ELR (cell line): ENCODE measurements at regions not wholly inside any gene's neighbourhood (a gene's known extent, or its start where the extent isn't known, plus 50 kb on each side); places are given as distances from the start of the nearest gene placed in this dataset.
A peak's percentile ranks its signal among the peaks of the same experiment; 100 is the strongest.
"Not testable (repeated sequence)": the region's sequence is repeated elsewhere in the genome, so short reads cannot be mapped to it uniquely, and the experiment has no call there.

Source experiments
- DNase-seq: peaks from one replicate; pipeline ENCODE4 v3.0.0-alpha.2; 2015; ENCODE audit warnings: low read depth

DNA sequence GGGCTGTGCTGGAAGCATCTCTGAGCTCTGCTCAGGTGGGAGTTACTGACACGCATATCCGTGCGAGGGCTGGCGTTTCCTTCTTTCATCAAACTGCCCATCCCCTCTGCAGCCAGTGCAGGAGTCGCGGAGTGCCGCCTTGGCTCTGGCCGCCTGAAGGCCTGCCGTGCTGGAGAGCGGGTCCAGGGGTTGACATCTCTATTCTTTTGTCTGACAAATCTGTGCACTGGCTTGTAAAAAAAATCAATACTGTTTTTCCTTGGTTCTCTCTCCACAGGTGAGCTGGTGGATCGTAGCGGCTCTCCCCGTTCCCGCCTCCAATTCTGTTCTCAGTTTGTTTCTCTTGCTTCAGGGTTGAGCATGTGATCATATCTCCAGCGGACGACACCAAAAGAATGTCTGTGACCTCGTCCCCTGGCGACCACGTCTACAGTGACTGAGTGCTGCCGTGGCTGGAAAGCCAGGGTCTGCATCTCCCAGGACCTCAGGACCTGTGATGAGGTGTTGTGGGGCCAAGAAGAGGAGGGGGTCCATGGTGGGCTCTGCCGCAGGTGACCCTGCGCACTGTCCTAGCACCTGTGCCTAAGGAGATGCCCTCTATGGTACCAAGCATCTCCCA, 214.3 kb upstream of the IRX4 start:
- DNase-seq: no peak

DNA sequence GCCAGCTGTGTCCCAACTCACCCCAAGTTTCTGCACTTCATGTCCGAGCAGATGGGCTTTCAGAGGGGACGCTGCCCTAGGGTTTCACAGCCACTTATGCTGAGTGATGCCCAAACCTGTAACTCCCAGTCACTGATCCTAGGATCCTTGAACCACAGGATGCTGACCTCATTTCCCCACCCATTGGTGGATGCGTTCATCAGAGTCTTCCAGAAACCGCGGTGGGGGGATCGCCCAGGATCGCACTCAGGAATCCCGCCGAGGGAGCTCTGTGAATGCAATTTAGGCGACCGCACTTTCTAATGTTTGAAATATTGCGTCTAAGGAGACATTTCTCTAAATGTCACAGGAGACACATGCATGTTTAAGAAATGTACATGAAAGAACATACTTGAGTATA, 212.3 kb upstream of the IRX4 start:
- DNase-seq: no peak

DNA sequence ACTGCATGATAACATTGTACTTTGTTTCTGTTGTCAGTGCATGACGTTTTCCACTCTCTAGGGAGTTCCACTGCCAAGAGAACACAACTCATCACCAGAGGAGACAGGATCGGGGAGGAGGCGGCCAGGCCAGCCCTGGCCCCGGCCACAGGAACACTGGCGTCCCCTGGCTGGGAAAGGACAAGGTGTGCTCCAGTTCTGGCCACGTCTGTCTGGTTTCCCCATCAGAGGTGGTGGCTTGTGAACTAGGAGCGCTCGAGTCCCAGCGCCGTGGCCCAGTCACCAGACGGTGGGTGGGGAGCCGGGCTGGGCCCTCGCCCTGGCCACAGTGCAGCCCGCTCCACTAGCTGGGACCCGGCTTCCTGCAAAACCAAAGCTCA, 211.9 kb upstream of the IRX4 start:
- no peak for DNase-seq

DNA sequence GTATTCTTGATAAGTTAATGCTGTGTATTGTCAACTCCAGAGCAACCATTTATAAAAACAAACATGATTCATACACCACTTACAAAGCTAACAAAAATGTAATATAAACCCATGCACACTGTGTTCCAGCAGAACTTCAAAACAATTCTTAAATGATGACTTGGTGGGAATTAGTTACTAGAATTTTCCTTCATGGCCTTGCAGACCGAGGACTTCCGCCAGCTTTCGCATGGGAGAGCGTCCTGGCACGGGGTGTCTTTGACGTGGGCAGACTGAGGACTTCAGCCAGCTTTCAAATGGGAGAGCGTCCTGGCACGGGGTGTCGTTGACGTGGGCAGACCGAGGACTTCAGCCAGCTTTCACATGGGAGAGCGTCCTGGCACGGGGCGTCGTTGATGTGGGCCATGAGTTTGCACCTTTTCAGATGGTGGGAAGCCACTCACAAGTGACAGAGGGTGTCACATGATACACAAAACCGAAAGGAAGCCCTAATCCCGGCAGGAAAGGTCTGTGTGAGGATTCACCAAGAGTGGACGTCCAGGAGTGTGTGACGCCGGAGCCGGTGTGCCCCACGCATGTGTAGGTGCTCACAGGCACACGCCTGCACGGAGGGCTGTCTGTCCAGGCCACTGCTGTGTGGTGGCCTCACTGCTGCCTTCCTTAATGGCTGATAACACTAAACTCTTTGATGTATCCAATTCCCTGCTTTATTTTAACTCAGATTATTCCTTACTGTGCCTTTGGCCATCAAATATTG, 211.3 kb upstream of the IRX4 start:
- DNase-seq: peak; percentile 5

DNA sequence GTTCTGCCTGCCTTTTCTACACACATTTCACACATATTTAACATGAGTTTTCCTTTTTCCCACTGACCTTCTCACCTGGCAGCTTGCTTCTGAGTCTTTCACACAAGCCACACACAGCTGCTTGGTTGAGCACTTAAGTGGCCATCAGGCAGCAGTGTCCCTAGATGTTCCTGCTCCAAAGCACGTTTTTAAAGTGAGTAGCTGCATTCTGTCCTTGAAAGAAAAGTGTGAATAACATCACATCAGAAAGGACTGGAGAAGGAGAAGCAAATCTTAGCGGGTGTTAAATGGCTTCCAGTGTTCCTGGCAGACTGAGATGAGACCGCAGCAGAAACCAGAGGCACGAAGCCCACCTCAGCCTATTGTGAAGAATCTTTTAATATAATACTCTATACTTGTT, 209.2 kb upstream of the IRX4 start:
- DNase-seq: no peak

DNA sequence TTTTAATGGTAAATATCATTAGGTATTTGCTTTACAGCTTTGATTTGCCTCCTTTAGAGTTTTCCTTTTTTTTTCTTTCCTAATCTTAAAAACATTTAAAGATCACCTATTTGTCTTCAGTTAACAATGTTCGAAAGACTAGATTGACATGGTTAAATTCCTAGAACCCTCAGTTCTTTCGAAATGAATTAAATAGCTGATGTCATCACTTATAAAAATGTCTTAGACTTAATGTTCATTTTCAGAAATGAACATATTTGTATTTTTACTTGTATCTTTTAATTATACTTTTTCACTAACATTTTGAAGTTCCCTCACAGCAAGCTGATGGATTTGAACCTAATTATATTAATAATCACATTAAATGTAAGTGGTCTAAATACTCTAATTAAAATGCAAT, 205.3 kb upstream of the IRX4 start:
- DNase-seq: no peak

DNA sequence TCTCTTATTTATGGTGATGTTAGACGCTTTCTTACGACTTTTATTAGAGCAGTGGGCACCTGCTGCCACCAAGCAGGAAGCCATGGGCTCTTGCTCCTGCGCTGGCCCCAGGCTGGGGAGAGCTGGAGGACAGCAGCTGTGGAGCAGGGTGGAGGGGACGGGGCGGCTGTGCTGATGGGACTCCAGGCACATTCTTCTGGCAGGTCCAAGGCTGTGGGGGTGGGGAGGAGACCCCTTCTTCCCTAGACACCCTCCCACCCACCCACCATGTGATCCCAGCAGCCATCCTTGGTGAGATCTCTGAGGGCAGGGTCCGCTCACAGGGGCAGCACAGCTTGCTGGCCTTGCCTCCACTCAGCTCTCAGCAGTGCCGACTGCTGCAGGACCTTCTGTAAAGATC, 192.6 kb upstream of the IRX4 start:
- no peak for DNase-seq

DNA sequence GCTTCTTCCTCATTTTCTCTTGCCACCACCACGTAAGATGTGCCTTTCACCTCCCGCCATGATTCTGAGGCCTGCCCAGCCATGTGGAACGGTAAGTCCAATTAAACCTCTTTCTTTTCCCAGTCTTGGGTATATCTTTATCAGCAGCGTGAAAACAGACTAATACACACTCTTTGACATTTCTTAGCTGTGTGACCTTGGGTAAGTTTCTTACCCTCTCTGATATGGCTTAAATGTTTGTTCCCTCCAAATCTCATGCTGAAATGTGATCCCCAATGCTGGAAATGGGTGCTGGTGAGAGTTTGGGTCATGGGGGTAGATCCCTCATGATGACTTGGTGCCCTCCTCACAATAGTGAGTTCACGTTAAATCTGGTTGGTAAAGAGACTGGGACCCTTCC, 188.8 kb upstream of the IRX4 start:
- no peak for DNase-seq

DNA sequence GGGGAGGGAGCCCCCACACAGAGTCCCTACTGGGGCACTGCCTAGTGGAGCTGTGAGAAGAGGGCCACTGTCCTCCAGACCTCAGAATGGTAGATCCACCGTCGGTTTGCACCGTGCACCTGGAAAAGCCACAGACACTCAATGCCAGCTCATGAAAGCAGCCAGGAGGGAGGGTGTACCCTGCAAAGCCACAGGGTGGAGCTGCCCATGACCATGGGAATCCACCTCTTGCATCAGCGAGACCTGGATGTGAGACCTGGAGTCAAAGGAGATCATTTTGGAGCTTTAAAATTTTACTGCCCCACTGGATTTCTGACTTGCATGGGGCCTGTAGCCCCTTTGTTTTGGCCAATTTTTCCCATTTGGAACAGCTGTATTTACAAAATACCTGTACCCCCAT, 188.1 kb upstream of the IRX4 start:
- DNase-seq: not testable (repeated sequence)

DNA sequence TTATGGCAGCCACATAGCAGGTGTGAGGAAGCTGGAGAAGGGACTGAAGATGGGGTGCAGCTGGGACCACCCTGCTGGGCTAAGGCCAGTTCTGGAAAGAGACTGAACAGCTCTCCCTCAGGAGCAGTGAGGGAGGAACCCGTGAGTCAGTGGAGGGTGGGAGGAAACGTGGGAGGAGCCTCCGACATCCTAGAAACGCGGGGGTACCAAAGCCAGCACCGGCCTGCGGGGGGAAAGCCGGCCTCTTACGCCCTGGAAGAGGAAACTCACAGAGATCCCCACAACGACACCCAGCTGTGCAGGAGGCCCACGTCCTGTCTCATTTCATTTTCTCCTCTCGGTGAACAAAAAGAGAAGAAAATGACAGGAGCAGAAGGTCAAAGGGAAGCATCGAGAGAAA, 185.8 kb upstream of the IRX4 start:
- no peak for DNase-seq

DNA sequence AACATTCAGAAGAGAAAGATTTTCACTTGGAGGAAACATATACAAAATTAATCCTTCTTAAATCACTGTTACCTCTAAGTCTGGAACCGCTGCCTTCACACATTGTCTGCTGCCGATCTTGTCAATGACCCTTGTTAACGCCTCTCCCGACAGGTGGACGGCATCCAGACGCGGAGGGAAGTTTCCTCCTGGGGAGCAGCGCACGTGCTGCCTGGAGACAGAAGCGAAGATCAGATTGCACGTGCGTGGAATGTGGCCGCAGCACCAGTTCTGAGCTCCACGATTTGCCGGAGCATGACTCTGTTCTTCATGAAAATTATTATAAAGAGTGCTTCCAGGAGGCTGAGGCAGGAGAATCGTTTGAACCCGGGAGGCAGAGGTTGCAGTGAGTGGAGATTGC, 183.6 kb upstream of the IRX4 start:
- DNase-seq: no peak

DNA sequence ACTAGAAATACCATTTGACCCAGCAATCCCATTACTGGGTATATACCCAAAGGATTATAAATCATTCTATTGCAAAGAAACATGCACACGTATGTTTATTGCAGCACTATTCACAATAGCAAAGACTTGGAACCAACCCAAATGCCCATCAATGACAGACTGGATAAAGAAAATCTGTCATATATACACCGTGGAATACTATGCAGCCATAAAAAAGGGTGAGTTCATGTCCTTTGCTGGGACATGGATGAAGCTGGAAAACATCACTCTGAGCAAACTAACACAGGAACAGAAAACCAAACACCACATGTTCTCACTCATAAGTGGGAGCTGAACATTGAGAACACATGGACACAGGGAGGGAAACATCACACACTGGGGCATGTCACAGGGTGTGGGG, 180.7 kb upstream of the IRX4 start:
- not testable (repeated sequence) for DNase-seq

DNA sequence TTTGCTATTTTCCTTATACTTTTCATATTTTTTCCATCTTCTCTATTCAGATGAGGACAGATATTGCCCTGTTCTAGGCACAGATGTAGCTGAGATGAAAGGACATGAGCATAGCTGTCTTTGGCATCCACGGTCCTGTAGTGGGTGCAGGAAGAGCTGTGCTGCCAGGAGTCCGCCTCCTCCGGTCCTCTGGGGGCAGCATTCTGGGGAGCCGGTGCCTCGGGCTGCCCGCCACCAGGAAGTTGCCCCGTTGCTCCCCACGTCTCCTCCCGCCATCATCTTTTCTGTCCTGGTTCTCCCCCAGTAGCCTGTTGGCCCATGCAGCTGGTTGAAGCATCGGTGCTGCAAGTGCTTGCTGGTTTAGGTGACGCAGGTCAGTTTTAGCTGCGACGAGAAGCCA, 170.0 kb upstream of the IRX4 start:
- no peak for DNase-seq

DNA sequence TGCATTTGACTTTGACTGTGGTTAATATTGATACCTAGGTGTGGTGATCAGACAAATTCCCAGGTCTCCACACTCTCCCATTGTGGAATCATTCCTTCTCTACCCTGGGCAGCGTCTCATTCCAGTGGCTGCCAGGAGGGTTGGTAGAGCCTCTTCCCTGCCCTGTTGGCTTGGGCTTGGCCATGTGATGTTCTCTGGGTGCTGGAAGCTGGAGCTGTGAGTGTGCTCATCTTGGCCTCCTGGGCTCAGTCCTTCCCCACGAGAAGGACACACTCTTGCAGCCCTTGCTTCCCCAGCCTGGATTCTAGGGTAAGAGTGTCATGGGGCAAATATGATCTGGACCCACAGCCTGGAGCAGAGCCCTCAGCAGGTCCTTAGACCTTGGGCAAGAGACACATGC, 167.2 kb upstream of the IRX4 start:
- DNase-seq: no peak

DNA sequence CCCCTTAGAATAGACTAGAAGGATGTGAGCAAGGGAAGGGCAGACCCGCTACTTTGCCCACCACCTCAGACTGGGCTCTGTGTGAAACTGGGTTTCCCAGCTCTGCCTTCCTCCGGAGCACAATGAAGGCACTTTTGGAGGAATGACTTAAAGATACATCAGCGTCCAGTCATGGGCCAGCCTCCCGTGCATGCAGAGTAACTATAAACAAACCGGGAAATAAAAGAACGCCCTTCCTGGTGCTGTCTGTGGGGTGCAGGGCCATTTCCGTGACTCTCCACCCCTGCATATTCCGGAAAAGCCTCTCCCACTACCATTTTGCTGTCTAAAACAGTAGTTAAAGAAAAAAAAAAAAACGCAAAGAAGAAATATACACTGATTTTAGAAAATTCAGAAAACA, 165.9 kb upstream of the IRX4 start:
- no peak for DNase-seq

DNA sequence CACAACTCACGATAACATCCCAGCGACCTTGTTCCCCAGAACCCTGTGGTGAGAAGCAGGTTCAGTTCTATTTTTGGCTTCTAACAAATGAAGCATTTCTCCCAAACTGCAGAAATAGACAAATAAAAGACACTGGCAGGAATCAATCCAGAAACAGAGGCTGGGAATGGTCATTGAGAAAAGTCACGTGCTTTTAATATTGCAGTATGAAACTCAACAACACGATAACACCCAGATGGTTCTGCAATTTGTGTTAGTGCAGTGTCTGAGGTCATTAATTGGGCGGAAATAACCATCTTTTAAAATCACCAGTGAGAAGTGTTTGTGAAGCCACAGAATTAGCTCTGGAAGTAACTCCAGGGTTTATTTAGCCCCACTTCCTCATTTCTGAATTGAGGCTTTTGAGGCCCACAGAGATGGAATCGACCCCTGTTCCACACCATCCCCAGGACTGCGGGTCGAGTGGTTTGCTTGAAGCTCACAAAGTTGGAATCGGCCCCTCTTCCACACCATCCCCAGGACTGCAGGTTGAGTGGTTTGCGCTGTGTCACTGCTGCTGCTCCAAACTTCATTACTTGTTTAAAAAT, 164.7 kb upstream of the IRX4 start:
- DNase-seq: no peak

DNA sequence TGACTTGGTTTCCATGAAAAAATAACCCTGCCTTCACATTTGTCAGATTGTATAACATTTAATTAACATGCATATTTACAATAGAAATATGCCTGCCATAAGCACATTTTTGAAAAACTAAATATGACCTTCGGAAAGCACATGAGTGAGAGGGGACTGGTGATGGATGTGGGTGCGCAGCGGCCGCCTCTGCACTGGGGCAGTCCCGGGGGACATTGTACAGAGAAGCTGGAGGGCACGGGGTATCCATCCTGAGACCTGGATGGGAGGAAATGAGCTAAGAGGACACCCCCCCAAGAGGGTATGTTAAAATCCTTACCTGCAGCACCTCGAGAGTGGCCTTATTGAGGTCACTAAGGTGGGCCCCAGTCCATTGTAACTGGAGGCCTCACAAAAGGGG, 161.3 kb upstream of the IRX4 start:
- no peak for DNase-seq

DNA sequence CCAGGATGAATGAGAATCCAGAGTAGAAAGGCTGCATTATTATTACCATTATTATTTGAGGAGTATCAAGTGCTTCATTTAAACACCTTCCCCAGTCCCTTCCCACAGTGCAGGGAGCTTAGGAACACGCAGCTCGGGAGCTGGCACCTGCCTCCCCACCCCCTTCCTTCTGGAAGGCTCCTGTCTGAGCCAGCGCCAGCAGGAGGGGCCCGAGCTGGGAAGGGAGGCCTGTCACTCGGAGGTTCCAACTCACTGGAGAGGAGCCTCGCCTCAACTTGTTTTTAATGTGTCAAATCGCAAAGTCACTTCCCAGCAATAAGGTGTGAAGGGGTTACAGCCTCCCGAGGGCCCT, 156.4 kb upstream of the IRX4 start:
- DNase-seq: no peak

DNA sequence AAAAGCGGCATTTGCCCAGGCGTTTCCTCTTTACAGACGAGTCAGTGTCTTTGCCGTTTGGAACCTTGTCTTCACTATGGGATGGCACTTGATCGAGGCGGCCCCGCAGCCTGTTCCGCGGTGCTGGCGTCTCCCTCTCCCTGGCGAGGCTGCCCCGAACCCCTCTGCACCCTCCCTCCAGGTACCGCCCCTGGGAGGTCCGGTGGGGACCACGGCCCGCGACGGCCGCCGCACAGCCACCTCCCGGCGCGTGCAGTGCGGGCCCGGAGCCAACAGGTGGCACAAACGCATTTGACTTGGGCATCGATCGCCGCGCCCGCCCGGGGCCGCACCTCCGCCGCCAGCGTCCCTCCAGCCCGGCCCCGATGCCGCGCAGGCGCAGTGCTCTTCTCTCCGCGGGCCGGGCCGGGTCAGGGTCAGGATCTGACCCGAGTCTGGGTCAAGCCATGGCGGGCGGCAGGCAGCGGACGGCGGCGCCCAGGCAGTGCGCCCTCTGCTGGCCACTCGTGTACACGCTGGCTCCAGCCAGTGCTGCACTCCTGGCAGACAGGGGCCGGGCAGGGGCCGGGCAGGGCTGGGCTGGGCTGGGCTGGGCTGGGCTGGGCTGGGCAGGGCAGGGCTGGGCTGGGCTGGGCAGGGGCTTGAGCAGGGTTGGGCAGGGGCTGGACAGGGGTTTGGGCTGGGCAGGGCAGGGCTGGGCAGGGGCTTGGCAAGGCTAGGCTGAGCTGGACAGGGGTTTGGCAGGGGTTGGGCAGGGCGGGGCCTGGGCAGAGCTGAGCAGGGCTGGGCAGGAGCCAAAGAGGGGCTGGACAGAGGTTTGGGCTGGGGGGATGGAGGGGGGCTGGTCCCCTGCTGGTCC, 155.8 kb upstream of the IRX4 start:
- peak; percentile 12 for DNase-seq

DNA sequence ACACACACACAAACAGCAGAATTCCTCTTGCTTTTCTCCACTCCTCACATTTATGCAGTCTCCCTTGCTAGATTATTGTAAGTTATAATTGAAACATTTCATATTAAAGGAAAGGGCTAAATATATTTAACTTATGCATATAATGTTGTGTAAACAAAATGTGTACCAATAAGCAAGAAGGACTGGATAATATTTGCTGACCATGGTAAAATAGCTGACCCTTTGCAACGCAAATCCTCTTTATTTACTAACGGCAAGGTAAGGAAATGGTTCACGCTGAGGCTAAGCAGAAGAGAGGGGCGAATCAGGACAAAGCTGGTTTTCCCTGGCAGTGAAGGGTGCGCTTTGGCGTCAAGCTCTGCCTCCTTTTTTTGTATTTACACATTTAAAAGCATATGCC, 154.2 kb upstream of the IRX4 start:
- no peak for DNase-seq

DNA sequence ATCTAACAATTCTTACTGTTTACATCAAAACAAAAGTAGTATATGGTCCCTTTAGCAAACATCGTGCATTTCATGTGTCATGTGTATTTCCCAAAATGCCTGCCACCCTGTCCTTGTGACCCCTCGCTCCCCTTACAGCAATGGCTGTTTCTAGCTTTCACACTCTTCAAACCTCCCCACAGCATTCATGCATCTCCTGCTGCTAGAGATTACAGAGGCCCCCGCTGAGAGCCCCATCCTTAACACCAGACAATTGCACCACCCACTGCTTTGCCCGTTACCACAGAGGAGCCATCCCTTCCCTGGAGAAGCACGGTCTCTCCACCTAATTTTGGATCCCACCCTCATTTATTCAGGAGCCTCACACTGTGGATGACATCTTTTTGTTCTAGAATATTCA, 149.7 kb upstream of the IRX4 start:
- DNase-seq: no peak

DNA sequence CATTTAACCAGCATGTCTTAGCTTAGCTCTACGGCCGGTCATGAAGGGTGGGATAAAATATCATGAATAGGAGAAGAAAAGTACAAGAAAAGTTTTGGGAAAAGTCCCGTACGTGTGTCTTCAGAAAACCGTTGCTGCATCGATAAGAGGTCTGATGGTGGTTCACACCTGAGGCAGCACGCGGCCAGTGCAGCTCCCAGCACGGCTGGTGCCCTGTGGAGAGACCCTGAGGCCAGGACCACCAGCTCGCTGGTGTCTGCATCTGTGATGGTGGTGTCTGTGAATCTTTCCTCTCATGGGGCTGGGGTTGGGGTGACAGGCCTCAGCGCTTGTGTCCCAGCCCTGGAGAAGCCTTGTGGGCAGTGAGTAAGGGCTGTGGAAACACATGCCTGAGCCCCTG, 148.9 kb upstream of the IRX4 start:
- DNase-seq: no peak

DNA sequence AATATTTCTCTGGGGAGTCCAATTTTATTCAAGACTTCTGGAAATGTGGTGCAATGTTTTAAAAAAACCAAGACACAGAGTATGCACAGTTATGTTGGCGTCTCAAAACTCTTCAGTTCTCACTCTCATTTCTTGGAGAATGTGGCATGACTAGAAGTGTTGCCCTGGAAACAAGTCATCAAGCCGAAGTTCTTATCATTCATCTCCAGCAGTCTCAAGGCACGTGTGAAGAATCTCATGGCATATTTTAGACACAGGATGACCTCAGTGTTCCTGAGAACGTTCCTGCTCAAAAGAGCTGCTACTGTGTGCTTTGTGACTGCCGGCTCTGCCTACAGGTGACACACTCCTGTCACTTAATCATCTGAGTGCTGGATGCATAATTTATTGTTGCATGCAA, 147.4 kb upstream of the IRX4 start:
- no peak for DNase-seq
